HG03520 (cell line): ENCODE measurements at regions not wholly inside any gene's neighbourhood (a gene's known extent, or its start where the extent isn't known, plus 50 kb on each side); places are given as distances from the start of the nearest gene placed in this dataset.
A peak's percentile ranks its signal among the peaks of the same experiment; 100 is the strongest.
"Not testable (repeated sequence)": the region's sequence is repeated elsewhere in the genome, so short reads cannot be mapped to it uniquely, and the experiment has no call there.

Source experiments
- ATAC-seq: cut with Tn5 transposase; IDR thresholded peaks from one replicate; pipeline ENCODE4 v1.9.1; 2021; ENCODE audit warnings: mild to moderate bottlenecking, moderate library complexity; ENCODE audit not compliant: unreplicated experiment

GRCh38 chr4:85018983-85019382 is 52.5 kb upstream of the WDFY3 start:
- no peak for ATAC-seq

GRCh38 chr4:85019411-85019810 is 52.9 kb upstream of the WDFY3 start:
- ATAC-seq, result no peak

GRCh38 chr4:85024671-85025070 is 58.2 kb upstream of the WDFY3 start:
- no peak for ATAC-seq

GRCh38 chr4:85028910-85029309 is 62.4 kb upstream of the WDFY3 start:
- no peak for ATAC-seq

GRCh38 chr4:85029453-85029852 is 63.0 kb upstream of the WDFY3 start:
- no peak for ATAC-seq

- no peak for ATAC-seq
Observed at GRCh38 chr4:85030156-85030555, 63.7 kb upstream of the WDFY3 start.

GRCh38 chr4:85033838-85034237 is 67.3 kb upstream of the WDFY3 start:
- ATAC-seq, result not testable (repeated sequence)

GRCh38 chr4:85039526-85039925 is 73.0 kb upstream of the WDFY3 start:
- ATAC-seq, result no peak

- not testable (repeated sequence) for ATAC-seq
Observed at GRCh38 chr4:85043812-85044496, 77.5 kb upstream of the WDFY3 start.

GRCh38 chr4:85050736-85051135 is 84.2 kb upstream of the WDFY3 start:
- ATAC-seq, result no peak

- no peak for ATAC-seq
Observed at GRCh38 chr4:85051526-85051925, 85.0 kb upstream of the WDFY3 start.

GRCh38 chr4:85054925-85055324 is 88.4 kb upstream of the WDFY3 start:
- not testable (repeated sequence) for ATAC-seq

- ATAC-seq, result no peak
Observed at GRCh38 chr4:85058551-85058950, 92.1 kb upstream of the WDFY3 start.

- no peak for ATAC-seq
Observed at GRCh38 chr4:85061974-85062373, 95.5 kb upstream of the WDFY3 start.

GRCh38 chr4:85062466-85062865 is 96.0 kb upstream of the WDFY3 start:
- no peak for ATAC-seq

GRCh38 chr4:85067342-85067741 is 100.9 kb upstream of the WDFY3 start:
- ATAC-seq, result no peak

- no peak for ATAC-seq
Observed at GRCh38 chr4:85078016-85078415, 111.5 kb upstream of the WDFY3 start.

GRCh38 chr4:85081196-85081595 is 114.7 kb upstream of the WDFY3 start:
- no peak for ATAC-seq

- ATAC-seq, result peak; percentile 94
Observed at GRCh38 chr4:85084371-85085094, 118.0 kb upstream of the WDFY3 start.

- no peak for ATAC-seq
Observed at GRCh38 chr4:85086721-85087120, 120.2 kb upstream of the WDFY3 start.

GRCh38 chr4:85092536-85092935 is 126.0 kb upstream of the WDFY3 start:
- no peak for ATAC-seq

- ATAC-seq, result no peak
Observed at GRCh38 chr4:85092943-85093342, 126.5 kb upstream of the WDFY3 start.

GRCh38 chr4:85094735-85095134 is 128.2 kb upstream of the WDFY3 start:
- ATAC-seq, result no peak
